ENCODE measurements at regions not wholly inside any gene's neighbourhood (a gene's known extent, or its start where the extent isn't known, plus 50 kb on each side); places are given as distances from the start of the nearest gene placed in this dataset.

DNA sequence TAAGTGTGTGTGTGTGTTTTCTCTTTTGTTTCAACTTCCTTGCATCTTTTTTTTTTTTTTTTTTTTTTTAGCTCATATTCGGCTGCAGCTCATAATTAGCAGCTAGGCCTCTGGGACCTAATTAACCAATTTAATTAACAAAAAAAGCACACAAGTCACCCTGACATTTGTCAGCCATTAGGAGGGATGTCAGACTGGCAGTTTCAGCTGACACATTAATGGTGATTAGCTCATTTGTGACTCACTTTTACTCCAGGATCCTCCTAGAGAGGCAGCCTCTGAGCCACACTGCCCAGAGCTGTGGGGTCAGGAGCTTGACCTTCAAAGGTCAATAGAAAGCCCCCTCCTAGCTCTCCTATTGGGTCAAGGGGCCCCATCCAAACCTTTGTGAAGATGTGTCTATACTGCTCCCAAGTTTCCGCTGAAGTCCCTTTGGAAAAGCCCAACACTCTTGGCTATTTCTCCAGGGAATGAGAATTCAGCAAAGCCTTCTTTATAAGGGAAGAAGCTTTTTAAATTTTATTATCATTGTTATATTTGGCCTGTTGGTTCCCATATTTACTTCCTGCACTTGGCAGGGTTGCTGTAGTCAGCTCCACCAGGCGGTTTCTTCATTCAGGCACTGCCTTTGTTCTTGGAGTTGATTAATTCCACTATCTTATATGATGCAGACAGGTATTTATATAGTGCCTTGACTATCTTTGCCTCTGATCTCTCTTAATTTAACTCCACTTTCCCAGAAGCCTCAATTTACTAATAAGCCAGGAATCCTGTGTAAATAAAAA is 109.5 kb upstream of the HABP2 start:
- Histone ChIP-seq H2AFZ (ENCODE audit: low read depth, low read length) (no peak overlapping the region), H3K9me3 (replicated peaks; ENCODE audit: control insufficient read depth, insufficient read depth, low read depth, low read length) (no peaks in the 10 kb centered on the region), H3K9ac (ENCODE audit: insufficient read depth in 1 of 2, low read depth in 2 of 2, low read length in 2 of 2) (no peak overlapping the region), H3K4me2 (ENCODE audit: insufficient read depth, low read length) (no peak overlapping the region), H3K4me3 (no peak overlapping the region), H3K36me3 (ENCODE audit: control insufficient read depth, insufficient read depth, low read length) (no peaks in the 10 kb centered on the region), H3K27ac (ENCODE audit: extremely low read depth, low read depth, low read length) (no peak overlapping the region), H3K9me1 (ENCODE audit: control insufficient read depth, insufficient read depth, low read length) (no peaks in the 10 kb centered on the region), H3K4me1 (replicated peaks in 1 of 2; ENCODE audit: control insufficient read depth in 2 of 2, insufficient read depth in 2 of 2, low read length in 2 of 2) (no peaks in the 10 kb centered on the region), H4K20me1 (replicated peaks; ENCODE audit: control insufficient read depth, insufficient read depth, low read length) (no peaks in the 10 kb centered on the region), H3K79me2 (ENCODE audit: control insufficient read depth, insufficient read depth, low read length) (no peaks in the 10 kb centered on the region), H3K27me3 (ENCODE audit: control insufficient read depth in 2 of 2, insufficient read depth in 2 of 2, low read length in 2 of 2) (peaks cover 0 to 10% of the 10 kb centered on the region in 2 experiments; a peak in 1 of 5 replicates)
- intact Hi-C loops (cut with micrococcal nuclease) (no loop called here), in situ Hi-C loops (cut with MboI) (no loop called here)
- no peak for FAIRE-seq
- BruUV-seq (replicated peaks) = no TSS peak
- TF ChIP-seq EP300 (IDR thresholded peaks at IDR 0.05; ENCODE audit: low read length) (no peak), DACH1 (IDR thresholded peaks at IDR 0.05; ENCODE audit: partially characterized antibody) (no peak), KLF13 (tag; IDR thresholded peaks at IDR 0.05; ENCODE audit: borderline replicate concordance, low read depth) (no peak), STAT5A (IDR thresholded peaks at IDR 0.05; ENCODE audit: borderline replicate concordance, low read length) (no peak)
- 0% methylated on average over 2 of the region's 3 CpGs for WGBS (ENCODE audit: insufficient coverage, low coverage, missing lambda C conversion rate)
- ATAC-seq = no peak
- ChIA-PET CTCF (ENCODE audit: low intra/inter-chr PET ratio) (no interaction called here), POLR2A (no interaction called here)
- DNase-seq (ENCODE audit: extremely low read depth in 1 of 4, low spot score in 3 of 4) = no peak

- Histone ChIP-seq H2AFZ (ENCODE audit: low read depth, low read length) (no peak overlapping the region), H3K79me2 (ENCODE audit: control insufficient read depth, insufficient read depth, low read length) (no peaks in the 10 kb centered on the region), H3K4me2 (ENCODE audit: insufficient read depth, low read length) (no peak overlapping the region), H3K4me3 (no peak overlapping the region), H3K36me3 (ENCODE audit: control insufficient read depth, insufficient read depth, low read length) (no peaks in the 10 kb centered on the region), H3K9me1 (ENCODE audit: control insufficient read depth, insufficient read depth, low read length) (no peaks in the 10 kb centered on the region), H3K9me3 (replicated peaks; ENCODE audit: control insufficient read depth, insufficient read depth, low read depth, low read length) (no peaks in the 10 kb centered on the region), H3K27me3 (ENCODE audit: control insufficient read depth in 2 of 2, insufficient read depth in 2 of 2, low read length in 2 of 2) (peaks cover 0 to 10% of the 10 kb centered on the region in 2 experiments; a peak in 1 of 5 replicates), H3K9ac (ENCODE audit: insufficient read depth in 1 of 2, low read depth in 2 of 2, low read length in 2 of 2) (no peak overlapping the region), H3K27ac (ENCODE audit: extremely low read depth, low read depth, low read length) (no peak overlapping the region), H4K20me1 (replicated peaks; ENCODE audit: control insufficient read depth, insufficient read depth, low read length) (no peaks in the 10 kb centered on the region), H3K4me1 (replicated peaks in 1 of 2; ENCODE audit: control insufficient read depth in 2 of 2, insufficient read depth in 2 of 2, low read length in 2 of 2) (no peaks in the 10 kb centered on the region)
- TF ChIP-seq ZNF263 (CRISPR knock-in tag; IDR thresholded peaks at IDR 0.05; ENCODE audit: borderline replicate concordance) = no peak
- no peak for TF ChIP-seq ZNF766 (CRISPR knock-in tag; conservative IDR thresholded peaks at IDR 0.05)
- in situ Hi-C loops (cut with MboI) = no loop called here
- intact Hi-C loops (cut with micrococcal nuclease) = no loop called here
- 0% methylated on average over 3 of the region's 3 CpGs for WGBS (ENCODE audit: insufficient coverage, low coverage, missing lambda C conversion rate)
- no TSS peak for BruUV-seq (replicated peaks)
- POLR2A ChIA-PET = interaction anchor here (0.6 to 1.1 kb wide), 2 partner anchors 12 to 331 kb away, joined by 3 read pairs; no protein-coding TSS in a partner anchor
- DNase-seq (ENCODE audit: extremely low read depth in 1 of 4, low spot score in 3 of 4) = no peak
- ATAC-seq = no peak
- no peak for FAIRE-seq
- CTCF ChIA-PET (ENCODE audit: low intra/inter-chr PET ratio) = no interaction called here
These were observed 108.0 kb upstream of the HABP2 start for GRCh38 chr10:113444766-113445365.

Data from K562 (cell line).